Vagina (tissue), 2 donors: ENCODE measurements at regions not wholly inside any gene's neighbourhood (a gene's known extent, or its start where the extent isn't known, plus 50 kb on each side); places are given as distances from the start of the nearest gene placed in this dataset.

Source experiments
- POLR2A ChIP-seq, 2 donors: fragments of 450-650 bp; IDR thresholded peaks; one replicate each; pipeline ENCODE4 v1.6.1; 2017; ENCODE audit warnings: antibody characterized with exemption in 2 of 2, mild to moderate bottlenecking in 2 of 2, moderate library complexity in 2 of 2
- POLR2AphosphoS5 ChIP-seq, 2 donors: sonication (generic); formaldehyde crosslinking; IDR thresholded peaks; one replicate each; pipeline ENCODE4 v1.9.0; 2017; ENCODE audit warnings: antibody characterized with exemption in 2 of 2, mild to moderate bottlenecking in 2 of 2, low read depth in 1 of 2; ENCODE audit not compliant: insufficient read depth in 1 of 2
- TF ChIP-seq, protein P1 (sequence below), 3 experiments: fragments of 450-650 bp in 2 of 3; fragments of 200-600 bp in 1 of 3; sonication (generic) in 1 of 3; IDR thresholded peaks; one replicate each; pipeline ENCODE4 v1.5.1; 2017 to 2019; ENCODE audit warnings: antibody characterized with exemption in 3 of 3, mild to moderate bottlenecking in 2 of 3, moderate library complexity in 2 of 3

DNA sequence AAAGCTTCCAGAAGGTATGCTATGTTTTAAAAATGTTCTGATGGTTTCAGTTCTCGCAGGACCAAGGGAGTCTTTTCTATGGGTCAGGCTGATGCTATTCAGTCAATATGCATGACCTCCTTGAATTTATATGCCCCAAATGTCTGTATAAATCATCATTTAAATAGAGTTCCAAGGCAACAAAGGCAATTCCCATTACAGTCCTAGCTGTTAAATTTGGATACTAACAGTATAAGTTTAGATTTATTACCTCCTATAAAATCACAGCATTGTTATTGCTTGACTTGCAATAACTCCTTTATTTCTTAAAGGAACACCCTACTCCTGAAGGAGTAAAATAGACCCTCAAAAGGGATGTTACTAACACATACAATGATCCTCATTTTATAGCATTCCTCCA is 387.7 kb upstream of the CHD1 start:
- TF ChIP-seq POLR2A (IDR thresholded peaks at IDR 0.05) (no peak), POLR2AphosphoS5 (IDR thresholded peaks at IDR 0.05; ENCODE audit: insufficient read depth in 1 of 2, low read depth in 1 of 2) (no peak)
- TF ChIP-seq, protein P1, sequence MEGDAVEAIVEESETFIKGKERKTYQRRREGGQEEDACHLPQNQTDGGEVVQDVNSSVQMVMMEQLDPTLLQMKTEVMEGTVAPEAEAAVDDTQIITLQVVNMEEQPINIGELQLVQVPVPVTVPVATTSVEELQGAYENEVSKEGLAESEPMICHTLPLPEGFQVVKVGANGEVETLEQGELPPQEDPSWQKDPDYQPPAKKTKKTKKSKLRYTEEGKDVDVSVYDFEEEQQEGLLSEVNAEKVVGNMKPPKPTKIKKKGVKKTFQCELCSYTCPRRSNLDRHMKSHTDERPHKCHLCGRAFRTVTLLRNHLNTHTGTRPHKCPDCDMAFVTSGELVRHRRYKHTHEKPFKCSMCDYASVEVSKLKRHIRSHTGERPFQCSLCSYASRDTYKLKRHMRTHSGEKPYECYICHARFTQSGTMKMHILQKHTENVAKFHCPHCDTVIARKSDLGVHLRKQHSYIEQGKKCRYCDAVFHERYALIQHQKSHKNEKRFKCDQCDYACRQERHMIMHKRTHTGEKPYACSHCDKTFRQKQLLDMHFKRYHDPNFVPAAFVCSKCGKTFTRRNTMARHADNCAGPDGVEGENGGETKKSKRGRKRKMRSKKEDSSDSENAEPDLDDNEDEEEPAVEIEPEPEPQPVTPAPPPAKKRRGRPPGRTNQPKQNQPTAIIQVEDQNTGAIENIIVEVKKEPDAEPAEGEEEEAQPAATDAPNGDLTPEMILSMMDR (IDR thresholded peaks at IDR 0.05) = no peak
